ENCODE measurements at regions not wholly inside any gene's neighbourhood (a gene's known extent, or its start where the extent isn't known, plus 50 kb on each side); places are given as distances from the start of the nearest gene placed in this dataset.
A peak's percentile ranks its signal among the peaks of the same experiment; 100 is the strongest.

GRCh38 chr15:87777054-87777561 lies 479.4 kb downstream of the NTRK3 start:
- H3K36me3 ChIP-seq (ENCODE audit: control insufficient read depth, insufficient read depth, low read length) = no peaks in the 10 kb centered on the region
- no peaks in the 10 kb centered on the region for H3K36me3 Mint-ChIP-seq (ENCODE audit: low read depth)
- H3K4me1 Mint-ChIP-seq = no peaks in the 10 kb centered on the region
- no peak for DNase-seq
- no peak overlapping the region for H3K9ac ChIP-seq (ENCODE audit: extremely low read depth, low read length, poor library complexity, severe bottlenecking)
- no peaks in the 10 kb centered on the region for H3K9me3 Mint-ChIP-seq
- peaks cover 16% of the 10 kb centered on the region for H3K27me3 ChIP-seq (ENCODE audit: control insufficient read depth, insufficient read depth, low read length, poor library complexity, severe bottlenecking)
- TF ChIP-seq CTCF (conservative IDR thresholded peaks at IDR 0.05) = no peak
- no peak overlapping the region for H3K27ac ChIP-seq (ENCODE audit: low read depth, low read length)
- no peak overlapping the region for H3K27ac Mint-ChIP-seq
- H3K27me3 Mint-ChIP-seq (ENCODE audit: insufficient read depth) = peaks cover 15% of the 10 kb centered on the region
- H3K4me1 ChIP-seq (ENCODE audit: control insufficient read depth, insufficient read depth, low read length) = no peaks in the 10 kb centered on the region
- no peak overlapping the region for H3K4me3 Mint-ChIP-seq
- whole genome bisulfite sequencing, 2 experiments (ENCODE audit: insufficient coverage in 1 of 2, insufficient read length in 1 of 2) = 95 to 100% methylated on average over 2 to 3 of the region's 3 CpGs
- H3K9me3 ChIP-seq (ENCODE audit: control insufficient read depth, low read length) = no peaks in the 10 kb centered on the region
- H3K4me3 ChIP-seq (ENCODE audit: low read length) = no peak overlapping the region

- Mint-ChIP-seq H3K9me3 (peaks cover 11% of the 10 kb centered on the region), H3K4me3 (no peak overlapping the region), H3K27ac (no peak overlapping the region), H3K4me1 (peaks cover 28% of the 10 kb centered on the region), H3K27me3 (ENCODE audit: insufficient read depth) (peaks cover 14% of the 10 kb centered on the region), H3K36me3 (ENCODE audit: low read depth) (no peaks in the 10 kb centered on the region)
- Histone ChIP-seq H3K4me3 (ENCODE audit: low read length) (no peak overlapping the region), H3K4me1 (ENCODE audit: control insufficient read depth, insufficient read depth, low read length) (peaks cover 12% of the 10 kb centered on the region), H3K36me3 (ENCODE audit: control insufficient read depth, insufficient read depth, low read length) (no peaks in the 10 kb centered on the region), H3K9ac (ENCODE audit: extremely low read depth, low read length, poor library complexity, severe bottlenecking) (no peak overlapping the region), H3K27ac (ENCODE audit: low read depth, low read length) (no peak overlapping the region), H3K9me3 (ENCODE audit: control insufficient read depth, low read length) (no peaks in the 10 kb centered on the region), H3K27me3 (ENCODE audit: control insufficient read depth, insufficient read depth, low read length, poor library complexity, severe bottlenecking) (no peaks in the 10 kb centered on the region)
- WGBS, 2 experiments (ENCODE audit: insufficient coverage in 1 of 2, insufficient read length in 1 of 2) = 80 to 93% methylated on average over 2 to 3 of the region's 3 CpGs
- TF ChIP-seq CTCF (conservative IDR thresholded peaks at IDR 0.05) = no peak
- DNase-seq = no peak
Measured at GRCh38 chr15:87767516-87767915, 489.0 kb downstream of the NTRK3 start.

- H3K36me3 Mint-ChIP-seq (ENCODE audit: low read depth) = no peaks in the 10 kb centered on the region
- Histone ChIP-seq H3K9me3 (ENCODE audit: control insufficient read depth, low read length) (no peaks in the 10 kb centered on the region), H3K9ac (ENCODE audit: extremely low read depth, low read length, poor library complexity, severe bottlenecking) (peak overlapping the region; percentile 37), H3K27ac (ENCODE audit: low read depth, low read length) (no peak overlapping the region), H3K27me3 (ENCODE audit: control insufficient read depth, insufficient read depth, low read length, poor library complexity, severe bottlenecking) (no peaks in the 10 kb centered on the region), H3K4me3 (ENCODE audit: low read length) (peak overlapping the region; percentile 64), H3K4me1 (ENCODE audit: control insufficient read depth, insufficient read depth, low read length) (peaks cover 14% of the 10 kb centered on the region), H3K36me3 (ENCODE audit: control insufficient read depth, insufficient read depth, low read length) (no peaks in the 10 kb centered on the region)
- H3K27ac Mint-ChIP-seq = peak overlapping the region; percentile 92
- 32 to 41% methylated on average over 4 of the region's 4 CpGs for WGBS, 2 experiments (ENCODE audit: insufficient coverage in 1 of 2, insufficient read length in 1 of 2)
- peak; percentile 59 for DNase-seq
- no peak for TF ChIP-seq CTCF (conservative IDR thresholded peaks at IDR 0.05)
- peaks cover under 1% of the 10 kb centered on the region for H3K9me3 Mint-ChIP-seq
- H3K27me3 Mint-ChIP-seq (ENCODE audit: insufficient read depth) = peaks cover 5% of the 10 kb centered on the region
- no peak overlapping the region for H3K4me3 Mint-ChIP-seq
- peaks cover 34% of the 10 kb centered on the region for H3K4me1 Mint-ChIP-seq
Measured at GRCh38 chr15:87764461-87765240, 491.9 kb downstream of the NTRK3 start.

Measured in endodermal cell (in vitro differentiated cells).